PC-9 (cell line): ENCODE measurements at regions not wholly inside any gene's neighbourhood (a gene's known extent, or its start where the extent isn't known, plus 50 kb on each side); places are given as distances from the start of the nearest gene placed in this dataset.

ENCODE experiments used
- EZH2 ChIP-seq: fragments of 200-600 bp; sonication (generic); IDR thresholded peaks from 2 replicates; pipeline ENCODE4 v1.8.0; 2017; ENCODE audit warnings: antibody characterized with exemption, low read depth
- TF ChIP-seq, protein P1 (sequence below): fragments of 200-600 bp; sonication (generic); conservative IDR thresholded peaks from 2 replicates; pipeline ENCODE4 v1.6.1; 2017; ENCODE audit warnings: mixed run types, antibody characterized with exemption, mild to moderate bottlenecking, moderate library complexity

GRCh38 chr21:32141318-32141633 is 137.6 kb downstream of the MIS18A start:
- TF ChIP-seq, protein P1, sequence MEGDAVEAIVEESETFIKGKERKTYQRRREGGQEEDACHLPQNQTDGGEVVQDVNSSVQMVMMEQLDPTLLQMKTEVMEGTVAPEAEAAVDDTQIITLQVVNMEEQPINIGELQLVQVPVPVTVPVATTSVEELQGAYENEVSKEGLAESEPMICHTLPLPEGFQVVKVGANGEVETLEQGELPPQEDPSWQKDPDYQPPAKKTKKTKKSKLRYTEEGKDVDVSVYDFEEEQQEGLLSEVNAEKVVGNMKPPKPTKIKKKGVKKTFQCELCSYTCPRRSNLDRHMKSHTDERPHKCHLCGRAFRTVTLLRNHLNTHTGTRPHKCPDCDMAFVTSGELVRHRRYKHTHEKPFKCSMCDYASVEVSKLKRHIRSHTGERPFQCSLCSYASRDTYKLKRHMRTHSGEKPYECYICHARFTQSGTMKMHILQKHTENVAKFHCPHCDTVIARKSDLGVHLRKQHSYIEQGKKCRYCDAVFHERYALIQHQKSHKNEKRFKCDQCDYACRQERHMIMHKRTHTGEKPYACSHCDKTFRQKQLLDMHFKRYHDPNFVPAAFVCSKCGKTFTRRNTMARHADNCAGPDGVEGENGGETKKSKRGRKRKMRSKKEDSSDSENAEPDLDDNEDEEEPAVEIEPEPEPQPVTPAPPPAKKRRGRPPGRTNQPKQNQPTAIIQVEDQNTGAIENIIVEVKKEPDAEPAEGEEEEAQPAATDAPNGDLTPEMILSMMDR = no peak
- no peak for TF ChIP-seq EZH2
